ENCODE measurements at regions not wholly inside any gene's neighbourhood (a gene's known extent, or its start where the extent isn't known, plus 50 kb on each side); places are given as distances from the start of the nearest gene placed in this dataset.
"Not testable (repeated sequence)": the region's sequence is repeated elsewhere in the genome, so short reads cannot be mapped to it uniquely, and the experiment has no call there.

DNA sequence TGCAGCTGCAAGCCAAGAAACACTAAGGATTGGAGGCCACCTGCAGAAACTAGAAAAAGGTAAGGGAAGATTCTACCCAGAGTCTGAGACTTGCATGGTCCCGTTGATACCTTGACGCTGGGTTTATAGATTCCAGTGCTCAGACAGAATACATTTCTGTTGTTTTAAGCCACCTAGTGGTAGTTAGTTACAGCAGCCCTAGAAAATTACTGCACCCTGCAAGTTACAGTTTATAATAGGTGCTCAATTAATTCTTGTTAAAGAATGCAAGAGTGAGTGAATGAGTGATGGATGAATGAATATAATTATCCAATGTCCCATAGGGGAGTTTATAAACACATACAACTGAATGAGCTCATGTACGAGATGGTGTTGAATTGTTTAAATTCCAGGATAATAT, 453.1 kb upstream of the SLC35B3 start:
- no peaks in the 10 kb centered on the region for H3K4me1 Mint-ChIP-seq
- H3K27ac Mint-ChIP-seq: no peak overlapping the region
- CTCF ChIA-PET: interaction anchor here (0.8 kb wide), 1 partner anchor 13 kb away, joined by 3 read pairs; no protein-coding TSS in a partner anchor

DNA sequence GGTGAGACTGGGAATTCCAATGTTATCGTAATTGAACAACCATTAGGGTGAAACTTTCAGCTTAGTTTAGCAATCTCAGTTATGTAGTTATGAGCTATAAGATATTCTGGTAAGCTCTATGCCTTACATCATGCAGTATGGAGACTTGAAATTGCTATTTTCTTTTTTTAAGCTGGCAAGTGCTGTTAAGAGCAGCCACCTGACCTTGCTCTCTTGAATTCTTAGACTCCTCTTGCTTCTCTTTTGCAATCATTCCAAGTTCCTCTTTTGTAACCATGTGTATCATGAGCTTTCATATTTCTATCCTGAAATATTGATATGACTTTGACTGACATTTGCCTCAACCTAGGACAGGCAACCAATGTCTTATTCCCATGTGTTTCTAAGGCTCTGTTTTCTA, 446.3 kb upstream of the SLC35B3 start:
- Mint-ChIP-seq H3K9me3 (no peaks in the 10 kb centered on the region), H3K4me1 (no peaks in the 10 kb centered on the region), H3K27ac (no peak overlapping the region), H3K36me3 (no peaks in the 10 kb centered on the region), H3K4me3 (no peak overlapping the region), H3K27me3 (no peaks in the 10 kb centered on the region)
- CTCF ChIA-PET: no interaction called here
- no peak for DNase-seq

More for the DNA sequence above, 453.1 kb upstream of the SLC35B3 start:
- H3K27me3 Mint-ChIP-seq: no peaks in the 10 kb centered on the region
- H3K4me3 Mint-ChIP-seq: no peak overlapping the region
- H3K9me3 Mint-ChIP-seq: no peaks in the 10 kb centered on the region
- H3K36me3 Mint-ChIP-seq: no peaks in the 10 kb centered on the region
- no peak for DNase-seq

DNA sequence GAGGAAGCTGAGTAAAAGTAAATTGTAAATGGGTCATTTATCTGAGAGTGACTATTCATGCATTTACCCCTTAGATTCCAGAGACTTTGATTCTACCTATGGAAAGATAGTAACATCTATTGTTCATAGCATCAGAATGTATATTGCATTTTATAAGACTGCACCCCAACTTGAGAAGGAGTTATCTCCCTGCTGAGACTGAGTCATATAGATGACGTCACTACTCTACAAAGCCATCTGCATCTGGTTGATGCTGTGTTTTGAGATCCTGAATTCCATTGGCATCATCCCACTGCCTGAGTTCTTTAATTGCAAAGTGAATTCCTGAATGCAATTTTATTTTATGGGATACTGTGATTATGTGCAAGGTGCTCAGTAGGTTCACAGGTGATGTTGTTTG, 444.0 kb upstream of the SLC35B3 start:
- Mint-ChIP-seq H3K4me1 (no peaks in the 10 kb centered on the region), H3K27ac (no peak overlapping the region), H3K9me3 (no peaks in the 10 kb centered on the region), H3K36me3 (no peaks in the 10 kb centered on the region), H3K27me3 (no peaks in the 10 kb centered on the region), H3K4me3 (no peak overlapping the region)
- DNase-seq: no peak
- CTCF ChIA-PET: no interaction called here

DNA sequence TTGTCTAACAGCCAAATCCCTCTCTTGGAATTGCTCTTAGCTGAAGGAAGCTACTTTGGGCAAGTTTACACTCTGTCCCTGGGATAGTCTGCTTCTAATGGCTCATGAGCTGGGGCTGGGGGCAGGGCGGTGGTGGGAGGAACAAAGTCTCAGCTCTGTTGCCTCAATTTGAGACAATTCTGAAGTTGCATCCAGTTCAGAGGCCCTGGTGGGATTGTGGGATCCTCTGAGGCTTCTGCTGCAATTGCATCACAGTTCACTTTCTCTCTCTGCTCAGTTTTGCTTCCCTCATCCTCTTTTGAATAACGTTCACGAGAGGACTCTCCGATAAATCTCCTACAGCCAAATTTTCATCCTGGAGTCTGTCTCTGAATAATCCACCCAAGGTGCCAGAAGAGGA, 440.6 kb upstream of the SLC35B3 start:
- no peaks in the 10 kb centered on the region for H3K27me3 Mint-ChIP-seq
- H3K36me3 Mint-ChIP-seq: no peaks in the 10 kb centered on the region

DNA sequence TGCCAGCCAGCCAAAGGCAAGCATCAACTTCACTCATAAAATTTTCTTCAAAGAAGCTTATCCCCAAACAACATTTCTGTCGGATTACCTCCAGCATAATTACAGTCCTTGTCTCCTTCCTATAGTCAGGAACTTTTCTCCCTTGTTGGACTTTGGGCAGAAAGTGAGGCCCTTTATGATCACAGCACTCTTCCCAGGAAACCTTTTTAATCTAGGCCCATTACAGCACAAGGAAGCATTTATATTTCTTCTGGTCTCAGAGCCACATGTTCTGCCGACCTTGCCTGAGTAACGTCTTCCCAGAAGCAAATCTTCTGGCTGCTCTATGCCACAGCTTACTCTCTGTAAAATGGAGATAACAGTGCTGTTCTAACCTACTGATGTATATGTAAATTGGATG, 437.2 kb upstream of the SLC35B3 start:
- Mint-ChIP-seq H3K27me3 (no peaks in the 10 kb centered on the region), H3K4me1 (no peaks in the 10 kb centered on the region), H3K27ac (no peak overlapping the region), H3K36me3 (no peaks in the 10 kb centered on the region), H3K4me3 (no peak overlapping the region), H3K9me3 (no peaks in the 10 kb centered on the region)
- CTCF ChIA-PET: no interaction called here
- no peak for DNase-seq

More for the DNA sequence above, 440.6 kb upstream of the SLC35B3 start:
- CTCF ChIA-PET: interaction anchor here (0.8 kb wide), 1 partner anchor 13 kb away, joined by 3 read pairs; no protein-coding TSS in a partner anchor
- H3K9me3 Mint-ChIP-seq: no peaks in the 10 kb centered on the region
- H3K27ac Mint-ChIP-seq: no peak overlapping the region
- no peak overlapping the region for H3K4me3 Mint-ChIP-seq
- no peak for DNase-seq
- no peaks in the 10 kb centered on the region for H3K4me1 Mint-ChIP-seq

DNA sequence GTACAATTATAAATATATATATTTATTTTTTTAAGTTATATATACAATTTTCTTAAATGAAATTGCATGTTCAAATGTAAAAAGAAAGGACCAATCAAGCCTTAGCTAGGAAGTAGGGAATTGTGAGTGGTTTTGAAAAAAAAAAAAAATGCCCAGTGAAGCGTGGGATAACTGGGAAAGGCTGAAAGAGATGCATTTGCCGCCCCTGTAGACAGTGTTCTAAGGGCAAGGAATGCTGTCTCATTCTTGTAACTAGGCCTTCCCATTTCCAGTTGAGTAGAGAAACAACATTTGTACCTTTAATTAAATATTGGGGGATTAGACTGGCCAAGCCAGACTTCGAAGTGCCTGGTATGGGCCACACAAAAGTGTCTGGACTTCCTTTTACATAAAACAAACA, 430.1 kb upstream of the SLC35B3 start:
- Mint-ChIP-seq H3K4me1 (no peaks in the 10 kb centered on the region), H3K4me3 (no peak overlapping the region)
- no peak for DNase-seq

DNA sequence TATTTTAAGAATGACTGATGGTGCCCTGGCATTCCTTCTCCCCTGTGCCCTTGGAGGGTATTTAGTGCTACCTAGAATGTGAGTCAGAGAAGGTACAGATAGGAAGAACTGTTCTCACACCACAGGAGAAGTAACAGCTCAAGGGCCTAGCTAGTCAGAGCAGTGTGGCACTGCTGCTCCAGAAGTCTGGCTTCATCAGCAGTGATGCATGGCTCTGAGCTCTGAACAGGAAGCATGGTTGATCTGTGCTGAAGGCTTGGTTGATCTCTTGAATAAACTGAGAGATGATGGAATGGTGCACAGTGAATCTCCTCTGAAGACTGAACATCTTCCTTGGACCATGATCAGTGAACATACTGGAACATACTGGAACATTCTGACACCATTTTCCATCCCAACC, 425.3 kb upstream of the SLC35B3 start:
- Mint-ChIP-seq H3K36me3 (no peaks in the 10 kb centered on the region), H3K27me3 (no peaks in the 10 kb centered on the region), H3K27ac (no peak overlapping the region), H3K4me3 (no peak overlapping the region), H3K9me3 (no peaks in the 10 kb centered on the region), H3K4me1 (no peaks in the 10 kb centered on the region)
- no peak for DNase-seq
- CTCF ChIA-PET: no interaction called here

More for the DNA sequence above, 430.1 kb upstream of the SLC35B3 start:
- Mint-ChIP-seq H3K9me3 (no peaks in the 10 kb centered on the region), H3K36me3 (no peaks in the 10 kb centered on the region), H3K27me3 (no peaks in the 10 kb centered on the region), H3K27ac (no peak overlapping the region)
- CTCF ChIA-PET: no interaction called here

DNA sequence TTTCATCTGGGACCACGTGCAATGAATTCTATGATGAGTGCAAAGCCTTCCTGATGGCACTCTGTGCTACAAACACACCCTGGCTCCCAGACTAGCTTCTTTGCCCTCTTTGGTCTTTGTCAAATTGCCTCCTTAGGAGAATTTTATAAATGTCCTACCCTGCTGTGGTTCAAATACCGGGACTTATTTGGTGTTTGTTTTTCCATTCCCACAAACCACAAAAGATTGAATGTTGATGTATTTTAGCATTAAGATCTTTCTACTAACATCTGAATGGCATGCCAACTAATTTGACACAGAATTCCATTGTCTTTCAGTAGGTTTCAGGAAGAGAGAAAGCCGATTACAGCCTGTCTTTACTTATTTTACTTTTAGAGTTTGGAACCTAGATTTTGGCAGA, 424.2 kb upstream of the SLC35B3 start:
- no peak for DNase-seq
- Mint-ChIP-seq H3K9me3 (no peaks in the 10 kb centered on the region), H3K4me3 (no peak overlapping the region), H3K27ac (no peak overlapping the region), H3K27me3 (no peaks in the 10 kb centered on the region), H3K36me3 (no peaks in the 10 kb centered on the region), H3K4me1 (no peaks in the 10 kb centered on the region)
- CTCF ChIA-PET: no interaction called here

DNA sequence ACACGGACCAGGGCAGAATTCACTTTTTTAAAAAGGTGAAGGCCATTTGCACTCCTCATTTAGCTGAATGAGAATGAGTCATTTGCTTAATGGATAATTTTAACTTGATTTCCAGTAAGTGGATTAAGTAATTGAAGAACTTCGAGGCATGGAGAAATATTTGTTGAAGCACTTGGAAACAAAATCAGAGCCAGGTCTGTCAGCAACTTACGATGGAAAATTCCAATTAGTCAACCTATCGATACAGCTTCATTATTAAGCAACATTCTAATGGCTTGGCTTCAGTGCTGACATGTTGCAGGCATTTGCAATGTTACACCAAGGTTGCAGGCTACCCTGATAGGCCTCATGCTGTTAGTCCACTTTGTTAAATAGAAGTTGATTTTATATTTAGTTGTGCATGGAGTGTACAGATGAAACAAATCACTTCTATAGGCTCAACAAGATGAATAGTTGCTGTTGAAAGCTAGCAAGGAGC, 423.5 kb upstream of the SLC35B3 start:
- Mint-ChIP-seq H3K4me1 (no peaks in the 10 kb centered on the region), H3K4me3 (no peak overlapping the region), H3K9me3 (no peaks in the 10 kb centered on the region), H3K27ac (no peak overlapping the region), H3K27me3 (no peaks in the 10 kb centered on the region), H3K36me3 (no peaks in the 10 kb centered on the region)
- DNase-seq: no peak
- CTCF ChIA-PET: no interaction called here

DNA sequence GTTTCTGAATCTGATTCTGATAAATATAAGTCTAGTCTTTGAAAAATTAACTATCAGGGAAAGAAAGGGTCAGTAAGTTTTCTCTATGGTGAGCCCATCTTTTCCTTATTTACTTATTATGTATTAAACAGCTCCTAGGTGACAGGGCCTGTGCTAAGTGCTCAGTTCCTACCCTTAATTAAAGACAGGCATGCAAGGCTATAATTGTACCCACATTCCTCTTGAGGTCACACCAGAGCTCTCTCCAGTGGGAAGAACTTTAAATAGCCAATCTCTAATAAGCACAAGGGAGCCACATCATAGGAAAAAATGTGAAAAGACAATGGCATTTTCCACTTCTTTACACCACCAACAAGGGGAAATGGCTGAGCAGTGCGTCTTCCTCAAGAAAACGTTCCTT, 421.8 kb upstream of the SLC35B3 start:
- H3K27me3 Mint-ChIP-seq: no peaks in the 10 kb centered on the region
- H3K4me1 Mint-ChIP-seq: no peaks in the 10 kb centered on the region
- CTCF ChIA-PET: no interaction called here
- no peak for DNase-seq
- H3K9me3 Mint-ChIP-seq: no peaks in the 10 kb centered on the region
- no peak overlapping the region for H3K27ac Mint-ChIP-seq
- H3K36me3 Mint-ChIP-seq: no peaks in the 10 kb centered on the region
- H3K4me3 Mint-ChIP-seq: no peak overlapping the region

DNA sequence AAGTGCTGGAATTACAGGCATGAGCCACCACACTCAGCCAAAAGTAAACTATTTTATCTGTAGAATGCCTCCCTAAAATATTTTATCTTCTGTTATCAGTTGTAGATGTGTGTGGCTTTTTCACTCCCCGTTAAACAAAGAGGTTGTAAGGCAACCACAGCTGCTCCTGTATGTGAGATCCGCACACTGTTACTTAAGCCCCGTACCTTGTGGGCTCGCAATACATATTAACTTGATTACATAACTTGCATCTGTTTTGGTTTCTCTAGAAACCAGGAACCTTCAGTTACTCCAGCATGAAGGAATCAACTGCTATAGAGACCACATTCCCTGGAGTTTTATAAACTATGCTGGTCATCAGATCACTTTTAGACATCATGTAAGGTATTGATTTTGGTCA, 420.1 kb upstream of the SLC35B3 start:
- Mint-ChIP-seq H3K36me3 (no peaks in the 10 kb centered on the region), H3K27me3 (no peaks in the 10 kb centered on the region), H3K9me3 (no peaks in the 10 kb centered on the region), H3K4me3 (no peak overlapping the region), H3K27ac (no peak overlapping the region), H3K4me1 (no peaks in the 10 kb centered on the region)
- CTCF ChIA-PET: no interaction called here
- DNase-seq: no peak

DNA sequence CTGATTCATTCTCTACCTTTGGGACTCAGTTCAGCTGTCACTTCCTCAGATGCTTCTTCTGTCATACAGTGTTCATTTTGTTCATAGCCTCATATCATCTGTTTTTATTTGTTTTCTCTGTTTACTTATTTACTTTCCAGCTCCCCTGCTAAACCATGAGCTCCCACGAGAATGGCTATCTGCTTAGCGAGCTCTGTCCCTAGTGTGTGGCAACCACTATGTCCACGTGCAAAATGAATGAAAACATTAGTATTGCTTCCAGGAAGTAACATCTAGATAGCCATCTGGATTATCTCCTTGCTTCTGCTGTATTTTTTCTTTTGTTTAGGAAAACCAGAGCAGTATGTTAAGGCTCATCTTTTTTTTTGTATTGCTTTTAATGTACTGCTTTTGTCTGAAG, 417.0 kb upstream of the SLC35B3 start:
- DNase-seq: no peak

DNA sequence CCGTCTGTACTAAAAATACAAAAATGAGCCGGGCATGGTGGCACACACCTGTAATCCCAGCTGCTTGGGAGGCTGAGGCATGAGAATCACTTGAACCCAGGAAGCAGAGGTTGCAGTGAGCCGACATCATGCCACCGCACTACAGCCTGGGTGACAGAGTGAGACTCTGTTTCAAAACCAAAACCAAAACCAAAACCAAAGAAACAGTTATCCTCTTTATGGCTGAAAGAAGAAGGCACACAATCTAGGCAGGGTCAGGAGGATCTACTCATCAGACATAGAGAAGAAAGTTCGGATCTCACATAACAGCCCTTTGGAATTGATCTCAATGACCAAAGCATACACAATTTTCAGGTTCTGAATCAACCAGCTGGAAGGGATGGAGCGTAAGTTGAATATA, 411.3 kb upstream of the SLC35B3 start:
- H3K4me1 Mint-ChIP-seq, H3K27me3 Mint-ChIP-seq, H3K36me3 Mint-ChIP-seq, H3K4me3 Mint-ChIP-seq, CTCF ChIA-PET, H3K9me3 Mint-ChIP-seq, DNase-seq, H3K27ac Mint-ChIP-seq: not testable (repeated sequence)

More for the DNA sequence above, 417.0 kb upstream of the SLC35B3 start:
- CTCF ChIA-PET: no interaction called here
- H3K36me3 Mint-ChIP-seq: no peaks in the 10 kb centered on the region
- no peaks in the 10 kb centered on the region for H3K9me3 Mint-ChIP-seq
- H3K4me3 Mint-ChIP-seq: no peak overlapping the region
- H3K27me3 Mint-ChIP-seq: no peaks in the 10 kb centered on the region
- H3K4me1 Mint-ChIP-seq: no peaks in the 10 kb centered on the region
- no peak overlapping the region for H3K27ac Mint-ChIP-seq

DNA sequence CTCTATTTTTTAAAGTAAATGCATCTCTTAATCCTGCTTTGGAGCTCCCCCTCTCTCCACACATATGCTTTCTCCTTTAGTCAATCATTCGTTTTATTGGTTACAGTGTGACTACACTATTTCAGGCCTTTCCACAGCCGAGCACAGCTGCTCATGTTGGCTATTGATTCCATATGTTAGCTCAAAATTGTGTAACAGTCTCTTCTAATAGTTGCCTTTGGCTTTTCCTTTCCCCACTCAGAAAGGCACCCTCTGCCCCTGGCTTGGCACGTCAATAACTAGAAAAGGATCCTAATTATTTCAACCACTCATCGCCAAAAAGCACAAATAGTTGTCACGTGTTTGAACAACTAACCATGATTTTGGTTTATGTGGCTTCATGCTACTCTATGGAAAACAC, 410.3 kb upstream of the SLC35B3 start:
- Mint-ChIP-seq H3K4me3 (no peak overlapping the region), H3K36me3 (no peaks in the 10 kb centered on the region), H3K9me3 (peaks cover 2% of the 10 kb centered on the region), H3K4me1 (no peaks in the 10 kb centered on the region), H3K27me3 (no peaks in the 10 kb centered on the region), H3K27ac (no peak overlapping the region)
- CTCF ChIA-PET: no interaction called here
- no peak for DNase-seq

DNA sequence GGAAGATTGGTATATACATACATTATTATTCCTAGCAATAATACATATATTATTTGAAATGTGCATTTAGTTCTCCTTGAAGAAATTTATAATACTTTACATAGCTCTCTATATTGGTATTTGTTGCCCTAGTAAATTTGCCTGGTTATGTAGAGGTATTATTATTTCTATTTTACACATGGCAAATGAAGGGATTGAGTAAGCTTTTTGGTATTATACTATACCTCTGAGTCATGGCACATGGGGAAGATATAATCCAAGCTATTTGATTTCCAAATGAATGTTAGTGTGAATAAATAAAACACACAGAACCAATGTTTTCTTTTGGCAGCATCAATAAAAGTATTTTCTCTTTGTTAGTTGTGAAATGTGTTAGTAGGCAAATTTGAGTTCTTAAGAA, 409.6 kb upstream of the SLC35B3 start:
- Mint-ChIP-seq H3K9me3 (peaks cover 2% of the 10 kb centered on the region), H3K4me1 (no peaks in the 10 kb centered on the region), H3K27me3 (no peaks in the 10 kb centered on the region), H3K36me3 (no peaks in the 10 kb centered on the region), H3K4me3 (no peak overlapping the region), H3K27ac (no peak overlapping the region)
- CTCF ChIA-PET: no interaction called here
- DNase-seq: no peak

DNA sequence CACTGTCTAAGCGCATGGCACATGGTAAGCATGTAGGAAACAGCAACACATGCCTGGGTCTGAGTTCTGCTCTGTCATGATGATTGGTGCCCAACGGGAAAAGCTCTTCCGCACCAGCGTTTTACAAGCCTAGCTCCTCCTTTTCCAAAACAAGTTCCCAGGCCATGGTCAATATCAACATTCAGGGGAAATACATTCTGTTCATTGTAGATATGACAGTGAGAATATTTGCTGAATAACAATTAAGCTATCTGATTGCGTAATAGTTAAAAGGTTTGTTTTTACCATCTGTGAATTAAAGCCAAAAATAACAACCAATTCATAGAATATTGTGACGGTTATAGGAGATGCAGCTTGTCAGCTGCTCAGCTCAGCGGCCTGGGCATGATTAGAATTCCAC, 404.3 kb upstream of the SLC35B3 start:
- no peaks in the 10 kb centered on the region for H3K9me3 Mint-ChIP-seq
- CTCF ChIA-PET: no interaction called here
- H3K4me1 Mint-ChIP-seq: no peaks in the 10 kb centered on the region
- H3K27ac Mint-ChIP-seq: no peak overlapping the region
- no peak for DNase-seq
- no peak overlapping the region for H3K4me3 Mint-ChIP-seq
- H3K27me3 Mint-ChIP-seq: no peaks in the 10 kb centered on the region
- H3K36me3 Mint-ChIP-seq: no peaks in the 10 kb centered on the region
